H1 (cell line): ENCODE measurements at regions not wholly inside any gene's neighbourhood (a gene's known extent, or its start where the extent isn't known, plus 50 kb on each side); places are given as distances from the start of the nearest gene placed in this dataset.

ENCODE experiments used
- CTCF ChIA-PET: fragments of 300-600 bp; sonication (Branson Sonifier 250); formaldehyde crosslinking; loops from one replicate; lab custom pipeline; 2021; ENCODE audit not compliant: partially characterized antibody; lab: Charles Lee
- POLR2A ChIA-PET: fragments of 300-600 bp; sonication (Branson Sonifier 250); formaldehyde crosslinking; loops from one replicate; lab custom pipeline; 2021; ENCODE audit warnings: inconsistent platforms; ENCODE audit not compliant: partially characterized antibody; lab: Charles Lee
- DNase-seq, 2 experiments: peaks; one replicate each; pipeline versions ENCODE4 v3.0.0 to v3.0.0-alpha.2; 2010 to 2022; ENCODE audit warnings: low spot score in 2 of 2, low read depth in 1 of 2, mixed read lengths in 1 of 2
- FAIRE-seq: peaks from 2 replicates; lab custom pipeline; 2011; peaks lifted over from hg19 to GRCh38; lab: Jason Lieb, UNC
- H2AFZ ChIP-seq: 2 replicates; pipeline ENCODE4 v1.8.1; 2012; ENCODE audit warnings: low read length, inconsistent platforms
- H2AK5ac ChIP-seq: 2 replicates; pipeline ENCODE4 v1.6.1; 2013; ENCODE audit warnings: low read depth, low read length
- H2BK120ac ChIP-seq: replicated peaks from 2 replicates; pipeline ENCODE3; 2013; ENCODE audit warnings: low read depth, low read length, inconsistent platforms
- H2BK12ac ChIP-seq: 2 replicates; pipeline ENCODE4 v1.6.1; 2013; ENCODE audit warnings: low read depth, low read length
- H2BK15ac ChIP-seq: 2 replicates; pipeline ENCODE4 v1.6.1; 2013; ENCODE audit warnings: low read length
- H2BK20ac ChIP-seq: 2 replicates; pipeline ENCODE4 v1.6.1; 2013; ENCODE audit warnings: low read length
- H2BK5ac ChIP-seq: 2 replicates; pipeline ENCODE4 v1.6.1; 2013; ENCODE audit warnings: low read depth, low read length
- H3K14ac ChIP-seq: 2 replicates; pipeline ENCODE4 v1.6.1; 2013; ENCODE audit warnings: inconsistent platforms; ENCODE audit not compliant: insufficient read length
- H3K18ac ChIP-seq: 2 replicates; pipeline ENCODE4 v1.6.1; 2013; ENCODE audit warnings: low read length; ENCODE audit errors: extremely low read depth
- H3K23ac ChIP-seq: 2 replicates; pipeline ENCODE4 v1.6.1; 2013; ENCODE audit warnings: inconsistent platforms; ENCODE audit not compliant: insufficient read length
- H3K23me2 ChIP-seq: 2 replicates; pipeline ENCODE4 v1.6.1; 2013; ENCODE audit warnings: low read depth, low read length
- H3K27ac ChIP-seq: 2 replicates; pipeline ENCODE4 v1.6.1; 2011; ENCODE audit warnings: low read depth, low read length, inconsistent platforms
- H3K27me3 ChIP-seq, 4 experiments: replicated peaks in 1 of 4; 1 replicate in 1 of 4; 2 replicates in 3 of 4; pipeline versions ENCODE4 v1.6.1 to v1.8.1; 2011 to 2013; ENCODE audit warnings: low read length in 3 of 4, mild to moderate bottlenecking in 3 of 4, inconsistent platforms in 2 of 4, mixed read lengths in 2 of 4, moderate library complexity in 1 of 4; ENCODE audit not compliant: control insufficient read depth in 3 of 4, insufficient read depth in 3 of 4; ENCODE audit errors: extremely low read depth in 1 of 4
- H3K36me3 ChIP-seq, 4 experiments: 2 replicates each; pipeline versions ENCODE4 v1.6.1 to v1.8.1; 2011 to 2013; ENCODE audit warnings: mild to moderate bottlenecking in 4 of 4, low read length in 3 of 4, moderate library complexity in 2 of 4, control low read depth in 1 of 4, inconsistent platforms in 1 of 4; ENCODE audit not compliant: insufficient read depth in 4 of 4, control insufficient read depth in 2 of 4
- H3K4ac ChIP-seq: replicated peaks from 2 replicates; pipeline ENCODE3; 2013; ENCODE audit warnings: low read length, low read depth, mixed read lengths, inconsistent platforms; ENCODE audit not compliant: insufficient read length
- H3K4me1 ChIP-seq, 4 experiments: replicated peaks in 1 of 4; 1 replicate in 1 of 4; 2 replicates in 3 of 4; pipeline versions ENCODE4 v1.6.1 to v1.8.1; 2011 to 2013; ENCODE audit warnings: low read length in 3 of 4, inconsistent platforms in 2 of 4, mixed read lengths in 1 of 4; ENCODE audit not compliant: insufficient read depth in 4 of 4, control insufficient read depth in 3 of 4
- H3K4me2 ChIP-seq, 2 experiments: 2 replicates each; pipeline versions ENCODE4 v1.6.1 to v1.8.1; 2011 to 2013; ENCODE audit warnings: low read depth in 2 of 2, low read length in 2 of 2, control low read depth in 1 of 2, inconsistent platforms in 1 of 2, mild to moderate bottlenecking in 1 of 2; ENCODE audit not compliant: insufficient read depth in 1 of 2
- H3K4me3 ChIP-seq, 4 experiments: fragments of 200-600, 300-600 bp in 1 of 4; sonication (generic), shearing (Covaris generic), sonication (Bioruptor Twin) in 1 of 4; 2 replicates each; pipeline versions ENCODE4 v1.5.1 to v1.8.1; 2011 to 2016; ENCODE audit warnings: low read length in 4 of 4, low read depth in 3 of 4, control low read depth in 2 of 4, inconsistent platforms in 2 of 4, mild to moderate bottlenecking in 2 of 4, mixed read lengths in 1 of 4, moderate library complexity in 1 of 4; ENCODE audit not compliant: insufficient read depth in 2 of 4; ENCODE audit errors: extremely low read depth in 1 of 4
- H3K56ac ChIP-seq: replicated peaks from 2 replicates; pipeline ENCODE3; 2013; ENCODE audit warnings: low read depth, mild to moderate bottlenecking, mixed read lengths, low read length, inconsistent platforms; ENCODE audit not compliant: insufficient read length
- H3K79me1 ChIP-seq: 2 replicates; pipeline ENCODE4 v1.6.1; 2013; ENCODE audit warnings: low read depth, low read length, control low read depth
- H3K79me2 ChIP-seq, 2 experiments: 2 replicates each; pipeline versions ENCODE4 v1.6.1 to v1.8.1; 2012 to 2013; ENCODE audit warnings: low read length in 2 of 2, mild to moderate bottlenecking in 2 of 2, inconsistent platforms in 1 of 2; ENCODE audit not compliant: insufficient read depth in 2 of 2, control insufficient read depth in 1 of 2
- H3K9ac ChIP-seq, 4 experiments: replicated peaks in 1 of 4; 1 replicate in 1 of 4; 2 replicates in 3 of 4; pipeline versions ENCODE4 v1.6.1 to v1.8.1; 2011 to 2013; ENCODE audit warnings: low read depth in 3 of 4, low read length in 3 of 4, control low read depth in 2 of 4, mild to moderate bottlenecking in 2 of 4, moderate library complexity in 2 of 4, inconsistent platforms in 1 of 4; ENCODE audit errors: extremely low read depth in 1 of 4
- H3K9me3 ChIP-seq, 2 experiments: 2 replicates each; pipeline versions ENCODE4 v1.6.1 to v1.8.1; 2012 to 2013; ENCODE audit warnings: mild to moderate bottlenecking in 2 of 2, moderate library complexity in 2 of 2, control low read depth in 1 of 2, inconsistent platforms in 1 of 2, low read depth in 1 of 2, low read length in 1 of 2, mixed read lengths in 1 of 2; ENCODE audit not compliant: insufficient read depth in 2 of 2
- H4K20me1 ChIP-seq, 2 experiments: replicated peaks in 1 of 2; 2 replicates each; pipeline versions ENCODE3 to v1.8.1; 2011 to 2013; ENCODE audit warnings: inconsistent platforms in 2 of 2, low read length in 2 of 2, mild to moderate bottlenecking in 1 of 2; ENCODE audit not compliant: insufficient read depth in 2 of 2, control insufficient read depth in 1 of 2
- H4K5ac ChIP-seq: 2 replicates; pipeline ENCODE4 v1.6.1; 2013; ENCODE audit warnings: low read length, low read depth, mixed read lengths, inconsistent platforms; ENCODE audit not compliant: insufficient read length
- H4K8ac ChIP-seq: 2 replicates; pipeline ENCODE4 v1.8.0; 2013; ENCODE audit warnings: mild to moderate bottlenecking, moderate library complexity, low read length, inconsistent platforms; ENCODE audit not compliant: insufficient read depth; ENCODE audit errors: extremely low read depth
- H4K91ac ChIP-seq: replicated peaks from 2 replicates; pipeline ENCODE3; 2013; ENCODE audit warnings: low read length, mixed read lengths, inconsistent platforms; ENCODE audit not compliant: insufficient read length
- CREB1 ChIP-seq: IDR thresholded peaks from 2 replicates; pipeline ENCODE4 v1.6.1; 2012; ENCODE audit warnings: inconsistent platforms
- EZH2 ChIP-seq: fragments of 200-600 bp; sonication (generic); IDR thresholded peaks from 2 replicates; pipeline ENCODE4 v1.7.1; 2012; ENCODE audit warnings: low read depth, mild to moderate bottlenecking, moderate library complexity, low read length, inconsistent platforms; ENCODE audit not compliant: severe bottlenecking
- FOSL1 ChIP-seq: IDR thresholded peaks from 2 replicates; pipeline ENCODE4 v1.6.1; 2011; ENCODE audit warnings: mild to moderate bottlenecking, low read depth, low read length, moderate library complexity; ENCODE audit not compliant: insufficient read depth
- MAFK ChIP-seq: IDR thresholded peaks from 2 replicates; pipeline ENCODE4 v1.6.1; 2012; ENCODE audit warnings: low read depth, mild to moderate bottlenecking, improper control_type of control experiment, low read length
- RAD21 ChIP-seq, 2 experiments: IDR thresholded peaks in 1 of 2; conservative IDR thresholded peaks in 1 of 2; 2 replicates each; pipeline ENCODE4 v1.6.1; 2011; ENCODE audit warnings: low read depth in 2 of 2, low read length in 2 of 2, improper control_type of control experiment in 1 of 2, inconsistent platforms in 1 of 2, mild to moderate bottlenecking in 1 of 2, moderate library complexity in 1 of 2
- WGBS, 2 experiments: shearing (Covaris generic) in 1 of 2; methylation state at CpG; one replicate each; pipeline versions ENCODE4 v1.1.6 to v1.1.7; 2013 to 2015; ENCODE audit warnings: low lambda C conversion rate in 2 of 2, mixed read lengths in 2 of 2, inconsistent platforms in 1 of 2, low coverage in 1 of 2, missing lambda C conversion rate in 1 of 2; ENCODE audit not compliant: insufficient replicate concordance in 2 of 2, insufficient coverage in 1 of 2, insufficient read length in 1 of 2; ENCODE audit errors: extremely low coverage in 1 of 2, missing lambda C conversion rate in 1 of 2; 5-methylcytosine and 5-hydroxymethylcytosine counted together
- TF ChIP-seq, protein P1 (sequence below): IDR thresholded peaks from 2 replicates; pipeline ENCODE4 v1.6.1; 2012; ENCODE audit warnings: inconsistent platforms
- TF ChIP-seq, protein P2 (sequence below): IDR thresholded peaks from 2 replicates; pipeline ENCODE4 v1.6.1; 2011; ENCODE audit warnings: low read length, improper control_type of control experiment

DNA sequence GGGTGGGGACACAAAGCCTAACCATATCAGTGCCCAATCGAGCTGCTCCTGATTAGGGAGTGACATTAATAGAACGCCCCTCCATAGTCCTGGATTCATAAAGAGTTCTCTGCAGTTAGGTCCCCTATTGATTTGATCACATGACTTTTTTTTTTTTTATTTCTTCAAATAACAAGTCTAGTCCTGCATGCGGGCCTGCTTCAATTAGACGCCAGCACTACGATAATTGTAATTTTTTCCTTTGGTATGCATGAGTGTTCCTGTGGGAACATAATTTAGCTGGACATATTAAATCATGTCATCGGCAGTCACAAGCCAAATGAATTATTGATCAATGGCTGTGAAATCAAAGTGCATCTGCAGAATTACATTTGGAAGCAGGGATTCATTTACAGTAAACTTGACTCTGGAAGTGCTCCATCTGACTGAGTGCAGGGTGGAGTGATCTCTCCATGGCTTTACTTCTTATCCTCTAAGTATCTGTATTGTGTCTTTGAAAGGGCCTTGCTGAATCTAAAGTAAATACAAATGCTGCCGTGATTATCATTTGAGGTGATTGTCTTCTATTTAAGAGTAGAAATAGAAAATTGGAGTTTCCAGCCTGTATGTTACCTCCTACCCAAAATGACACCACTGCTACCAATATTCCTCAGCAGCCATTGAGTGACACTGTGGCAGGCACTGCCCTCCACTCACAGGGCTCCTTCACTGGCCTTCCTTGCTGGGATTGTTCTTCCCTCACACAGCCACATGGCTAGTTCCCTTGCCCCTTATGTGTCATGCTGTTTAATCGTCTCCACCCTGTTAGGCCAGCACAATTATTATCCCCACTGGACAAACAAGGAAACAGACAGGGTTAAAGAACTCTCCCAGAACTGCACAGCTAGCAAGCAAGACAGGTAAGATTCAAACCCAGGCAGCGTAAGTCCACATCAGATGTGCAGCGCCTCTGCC is 337.4 kb upstream of the ID2 start:
- Histone ChIP-seq H2AK5ac (no peak overlapping the region), H3K14ac (no peak overlapping the region), H2BK15ac (no peak overlapping the region), H4K91ac (no peak overlapping the region), H3K27me3 (no peaks in the 10 kb centered on the region), H3K56ac (no peak overlapping the region), H3K4me1 (no peaks in the 10 kb centered on the region), H3K4me3 (no peak overlapping the region), H3K23ac (no peak overlapping the region), H2BK20ac (no peak overlapping the region), H4K8ac (no peak overlapping the region), H3K9me3 (no peaks in the 10 kb centered on the region), H2BK120ac (no peak overlapping the region), H3K27ac (no peak overlapping the region), H2AFZ (no peak overlapping the region), H3K79me2 (no peaks in the 10 kb centered on the region), H3K18ac (no peak overlapping the region), H3K4ac (no peak overlapping the region), H3K23me2 (no peaks in the 10 kb centered on the region), H3K79me1 (no peaks in the 10 kb centered on the region), H2BK12ac (no peak overlapping the region), H3K4me2 (no peak overlapping the region), H2BK5ac (no peak overlapping the region), H3K9ac (no peak overlapping the region), H3K36me3 (no peaks in the 10 kb centered on the region), H4K5ac (no peak overlapping the region), H4K20me1 (no peaks in the 10 kb centered on the region)
- 92% methylated on average over 10 of the region's 10 CpGs; no CpG with 5 or more reads in 1 of the 2 experiments for WGBS, 2 experiments
- ChIA-PET POLR2A (no interaction called here), CTCF (interaction anchor here (0.6 kb wide), 1 partner anchor 148 kb away, joined by 4 read pairs; no protein-coding TSS in a partner anchor)
- FAIRE-seq (no peak), DNase-seq (no peak)
- TF ChIP-seq EZH2: no peak
- no peak for TF ChIP-seq RAD21 (IDR thresholded peaks at IDR 0.05 in 1 of 2, conservative IDR thresholded peaks at IDR 0.05 in 1 of 2; ENCODE audit: low read depth in 2 of 2, low read length in 2 of 2)
- TF ChIP-seq, protein P1, sequence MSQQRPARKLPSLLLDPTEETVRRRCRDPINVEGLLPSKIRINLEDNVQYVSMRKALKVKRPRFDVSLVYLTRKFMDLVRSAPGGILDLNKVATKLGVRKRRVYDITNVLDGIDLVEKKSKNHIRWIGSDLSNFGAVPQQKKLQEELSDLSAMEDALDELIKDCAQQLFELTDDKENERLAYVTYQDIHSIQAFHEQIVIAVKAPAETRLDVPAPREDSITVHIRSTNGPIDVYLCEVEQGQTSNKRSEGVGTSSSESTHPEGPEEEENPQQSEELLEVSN: no peak
- no peak for TF ChIP-seq MAFK
- TF ChIP-seq FOSL1: no peak
- no peak for TF ChIP-seq CREB1
- TF ChIP-seq, protein P2, sequence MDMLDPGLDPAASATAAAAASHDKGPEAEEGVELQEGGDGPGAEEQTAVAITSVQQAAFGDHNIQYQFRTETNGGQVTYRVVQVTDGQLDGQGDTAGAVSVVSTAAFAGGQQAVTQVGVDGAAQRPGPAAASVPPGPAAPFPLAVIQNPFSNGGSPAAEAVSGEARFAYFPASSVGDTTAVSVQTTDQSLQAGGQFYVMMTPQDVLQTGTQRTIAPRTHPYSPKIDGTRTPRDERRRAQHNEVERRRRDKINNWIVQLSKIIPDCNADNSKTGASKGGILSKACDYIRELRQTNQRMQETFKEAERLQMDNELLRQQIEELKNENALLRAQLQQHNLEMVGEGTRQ: no peak
